Upper lobe of left lung (tissue), 6 donors: ENCODE measurements at regions not wholly inside any gene's neighbourhood (a gene's known extent, or its start where the extent isn't known, plus 50 kb on each side); places are given as distances from the start of the nearest gene placed in this dataset.

ENCODE experiments used
- ATAC-seq, 2 donors: fragments of 200-7000 bp; cut with Tn5 transposase; one replicate each; pipeline ENCODE4 v1.9.1; 2022; ENCODE audit warnings: mild to moderate bottlenecking in 2 of 2, moderate library complexity in 2 of 2; ENCODE audit not compliant: low FRiP score in 2 of 2
- DNase-seq, 2 donors: peaks; one replicate each; pipeline ENCODE4 v3.0.0-alpha.2; 2019 to 2020
- H3K27ac ChIP-seq, 4 donors: fragments of 200-600 bp; sonication (generic); one replicate each; pipeline ENCODE4 v1.5.1; 2016 to 2019
- H3K27me3 ChIP-seq, 4 donors: fragments of 200-600 bp; sonication (generic); one replicate each; pipeline ENCODE4 v1.5.1; 2017 to 2019
- H3K36me3 ChIP-seq, 4 donors: fragments of 200-600 bp; sonication (generic); one replicate each; pipeline ENCODE4 v1.5.1; 2016 to 2019
- H3K4me1 ChIP-seq, 4 donors: fragments of 200-600 bp; sonication (generic); one replicate each; pipeline ENCODE4 v1.5.1; 2018 to 2019
- H3K4me3 ChIP-seq, 4 donors: fragments of 200-600 bp; sonication (generic); one replicate each; pipeline ENCODE4 v1.5.1; 2017 to 2019; ENCODE audit warnings: mild to moderate bottlenecking in 2 of 4, moderate library complexity in 1 of 4
- H3K9me3 ChIP-seq, 4 donors: fragments of 200-600 bp; sonication (generic); one replicate each; pipeline ENCODE4 v1.5.1; 2018 to 2019
- EP300 ChIP-seq, 4 donors: sonication (generic); formaldehyde crosslinking; IDR thresholded peaks; one replicate each; pipeline ENCODE4 v1.5.1; 2017; ENCODE audit warnings: antibody characterized with exemption in 4 of 4, control low read depth in 2 of 4
- POLR2A ChIP-seq, 4 donors: fragments of 450-650 bp; IDR thresholded peaks; one replicate each; pipeline ENCODE4 v1.5.1; 2016 to 2017; ENCODE audit warnings: antibody characterized with exemption in 4 of 4, mild to moderate bottlenecking in 2 of 4
- POLR2AphosphoS5 ChIP-seq, 2 donors: sonication (generic); formaldehyde crosslinking; IDR thresholded peaks; one replicate each; pipeline ENCODE4 v1.5.1; 2017; ENCODE audit warnings: antibody characterized with exemption in 2 of 2
- WGBS, 2 donors: methylation state at CpG; one replicate each; pipeline ENCODE4 v1.1.5; 2017 to 2018; 5-methylcytosine and 5-hydroxymethylcytosine counted together
- TF ChIP-seq, protein P1 (sequence below), 6 experiments: fragments of 450-650 bp in 4 of 6; fragments of 200-600 bp in 2 of 6; sonication (generic) in 2 of 6; IDR thresholded peaks; one replicate each; pipeline ENCODE4 v1.5.1; 2016 to 2019; ENCODE audit warnings: antibody characterized with exemption in 6 of 6
- donor health status: DM: no; HTN: no; CAD: no; lungs with moderate emphysema.
- donor health status: DM: no; HTN: yes; CAD: no; lungs with severe emphysema.

GRCh38 chr3:102682741-102683140 lies 247.9 kb downstream of the ZPLD1 start:
- Histone ChIP-seq H3K9me3 (no peaks in the 10 kb centered on the region), H3K4me1 (no peaks in the 10 kb centered on the region), H3K27ac (no peak overlapping the region), H3K27me3 (no peaks in the 10 kb centered on the region), H3K36me3 (no peaks in the 10 kb centered on the region), H3K4me3 (no peak overlapping the region)
- ATAC-seq (no peak), DNase-seq (no peak)
- TF ChIP-seq EP300 (IDR thresholded peaks at IDR 0.05) (no peak), POLR2A (IDR thresholded peaks at IDR 0.05) (no peak), POLR2AphosphoS5 (IDR thresholded peaks at IDR 0.05) (no peak)
- TF ChIP-seq, protein P1, sequence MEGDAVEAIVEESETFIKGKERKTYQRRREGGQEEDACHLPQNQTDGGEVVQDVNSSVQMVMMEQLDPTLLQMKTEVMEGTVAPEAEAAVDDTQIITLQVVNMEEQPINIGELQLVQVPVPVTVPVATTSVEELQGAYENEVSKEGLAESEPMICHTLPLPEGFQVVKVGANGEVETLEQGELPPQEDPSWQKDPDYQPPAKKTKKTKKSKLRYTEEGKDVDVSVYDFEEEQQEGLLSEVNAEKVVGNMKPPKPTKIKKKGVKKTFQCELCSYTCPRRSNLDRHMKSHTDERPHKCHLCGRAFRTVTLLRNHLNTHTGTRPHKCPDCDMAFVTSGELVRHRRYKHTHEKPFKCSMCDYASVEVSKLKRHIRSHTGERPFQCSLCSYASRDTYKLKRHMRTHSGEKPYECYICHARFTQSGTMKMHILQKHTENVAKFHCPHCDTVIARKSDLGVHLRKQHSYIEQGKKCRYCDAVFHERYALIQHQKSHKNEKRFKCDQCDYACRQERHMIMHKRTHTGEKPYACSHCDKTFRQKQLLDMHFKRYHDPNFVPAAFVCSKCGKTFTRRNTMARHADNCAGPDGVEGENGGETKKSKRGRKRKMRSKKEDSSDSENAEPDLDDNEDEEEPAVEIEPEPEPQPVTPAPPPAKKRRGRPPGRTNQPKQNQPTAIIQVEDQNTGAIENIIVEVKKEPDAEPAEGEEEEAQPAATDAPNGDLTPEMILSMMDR (IDR thresholded peaks at IDR 0.05) = no peak

- 83 to 90% methylated on average over 2 of the region's 2 CpGs for WGBS, 2 donors
- ATAC-seq = no peak
- no peaks in the 10 kb centered on the region for H3K27me3 ChIP-seq
- no peaks in the 10 kb centered on the region for H3K9me3 ChIP-seq
- H3K36me3 ChIP-seq = no peaks in the 10 kb centered on the region
- no peak overlapping the region for H3K27ac ChIP-seq
- no peak for DNase-seq
- no peak overlapping the region for H3K4me3 ChIP-seq
- no peaks in the 10 kb centered on the region for H3K4me1 ChIP-seq
- TF ChIP-seq, protein P1 (IDR thresholded peaks at IDR 0.05) = no peak
- TF ChIP-seq EP300 (IDR thresholded peaks at IDR 0.05) = no peak
- no peak for TF ChIP-seq POLR2A (IDR thresholded peaks at IDR 0.05)
- no peak for TF ChIP-seq POLR2AphosphoS5 (IDR thresholded peaks at IDR 0.05)
These were observed 252.0 kb downstream of the ZPLD1 start for GRCh38 chr3:102686792-102687191.

DNA sequence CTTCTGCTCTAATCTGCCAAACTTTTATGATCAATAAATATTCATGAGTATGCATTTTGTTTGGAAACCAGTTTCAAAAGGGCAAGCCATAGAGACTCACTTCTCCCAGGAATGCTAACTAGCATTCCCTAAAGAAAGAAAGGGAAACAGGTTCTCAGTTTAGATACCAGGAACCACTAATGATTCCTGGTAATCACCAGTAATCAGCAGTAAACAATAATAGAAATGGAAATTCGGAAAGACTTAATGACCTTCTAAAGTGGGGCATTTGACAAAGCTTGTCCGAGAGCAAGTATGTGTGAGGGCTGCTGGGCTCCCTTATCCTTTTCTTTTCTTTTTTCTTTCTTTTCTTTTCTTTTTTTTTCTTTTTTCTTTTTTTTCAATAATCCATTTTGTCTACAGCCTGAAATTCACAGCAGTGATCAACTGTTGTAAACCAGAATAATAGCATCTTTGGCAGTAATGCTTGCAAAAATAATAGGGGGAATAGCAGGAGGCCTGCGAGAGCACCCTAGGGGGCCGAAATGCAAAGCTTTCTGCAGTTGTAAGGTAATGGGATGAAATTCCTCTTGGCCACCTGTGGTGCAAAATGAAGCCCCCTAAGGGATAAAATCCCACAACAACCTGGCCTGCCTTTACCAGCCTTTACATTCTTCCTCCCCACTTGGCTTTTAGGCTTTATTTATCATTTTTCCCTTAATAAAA lies 253.2 kb downstream of the ZPLD1 start:
- H3K27me3 ChIP-seq = no peaks in the 10 kb centered on the region
- H3K4me3 ChIP-seq = no peak overlapping the region
- TF ChIP-seq EP300 (IDR thresholded peaks at IDR 0.05) (no peak), POLR2AphosphoS5 (IDR thresholded peaks at IDR 0.05) (no peak), POLR2A (IDR thresholded peaks at IDR 0.05) (no peak)
- H3K36me3 ChIP-seq = no peaks in the 10 kb centered on the region
- H3K9me3 ChIP-seq = no peaks in the 10 kb centered on the region
- DNase-seq (no peak), ATAC-seq (no peak)
- WGBS, 2 donors = 79 to 88% methylated on average over 4 of the region's 4 CpGs
- H3K4me1 ChIP-seq = no peaks in the 10 kb centered on the region
- no peak overlapping the region for H3K27ac ChIP-seq

GRCh38 chr3:102688556-102688930 lies 253.7 kb downstream of the ZPLD1 start:
- Histone ChIP-seq H3K4me1 (no peaks in the 10 kb centered on the region), H3K9me3 (no peaks in the 10 kb centered on the region), H3K4me3 (no peak overlapping the region), H3K27me3 (no peaks in the 10 kb centered on the region), H3K36me3 (no peaks in the 10 kb centered on the region), H3K27ac (no peak overlapping the region)
- DNase-seq (no peak), ATAC-seq (no peak)
- TF ChIP-seq EP300 (IDR thresholded peaks at IDR 0.05) = no peak
- TF ChIP-seq, protein P1 (IDR thresholded peaks at IDR 0.05) = no peak
- no peak for TF ChIP-seq POLR2AphosphoS5 (IDR thresholded peaks at IDR 0.05)
- no peak for TF ChIP-seq POLR2A (IDR thresholded peaks at IDR 0.05)
- 86 to 100% methylated on average over 1 of the region's 1 CpG for WGBS, 2 donors

GRCh38 chr3:102691507-102691906 lies 256.7 kb downstream of the ZPLD1 start:
- WGBS, 2 donors = 79 to 84% methylated on average over 2 of the region's 2 CpGs

More at GRCh38 chr3:102691507-102691906, 256.7 kb downstream of the ZPLD1 start:
- no peak for DNase-seq
- Histone ChIP-seq H3K27me3 (no peaks in the 10 kb centered on the region), H3K9me3 (no peaks in the 10 kb centered on the region), H3K4me3 (no peak overlapping the region), H3K27ac (no peak overlapping the region), H3K4me1 (no peaks in the 10 kb centered on the region), H3K36me3 (no peaks in the 10 kb centered on the region)
- ATAC-seq = no peak
- TF ChIP-seq, protein P1 (IDR thresholded peaks at IDR 0.05) = no peak
- no peak for TF ChIP-seq POLR2A (IDR thresholded peaks at IDR 0.05)
- no peak for TF ChIP-seq EP300 (IDR thresholded peaks at IDR 0.05)
- TF ChIP-seq POLR2AphosphoS5 (IDR thresholded peaks at IDR 0.05) = no peak
